IPS-18a (cell line): ENCODE measurements at regions not wholly inside any gene's neighbourhood (a gene's known extent, or its start where the extent isn't known, plus 50 kb on each side); places are given as distances from the start of the nearest gene placed in this dataset.
A peak's percentile ranks its signal among the peaks of the same experiment; 100 is the strongest.

ENCODE experiments used
- H3K27ac ChIP-seq: one replicate; pipeline ENCODE4 v1.5.1; 2013; ENCODE audit warnings: low read length
- H3K27me3 ChIP-seq: one replicate; pipeline ENCODE4 v1.6.1; 2013; ENCODE audit warnings: mild to moderate bottlenecking, low read length; ENCODE audit not compliant: control insufficient read depth, insufficient read depth
- H3K36me3 ChIP-seq: one replicate; pipeline ENCODE4 v1.6.1; 2013; ENCODE audit warnings: low read depth, low read length; ENCODE audit not compliant: control insufficient read depth
- H3K4me1 ChIP-seq: one replicate; pipeline ENCODE4 v1.6.1; 2013; ENCODE audit warnings: low read depth, low read length; ENCODE audit not compliant: control insufficient read depth
- H3K4me3 ChIP-seq: one replicate; pipeline ENCODE4 v1.5.1; 2013; ENCODE audit warnings: low read length
- H3K9ac ChIP-seq: one replicate; pipeline ENCODE4 v1.6.1; 2013; ENCODE audit warnings: mild to moderate bottlenecking, low read length, moderate library complexity
- H3K9me3 ChIP-seq: one replicate; pipeline ENCODE4 v1.6.1; 2013; ENCODE audit warnings: low read depth, low read length; ENCODE audit not compliant: control insufficient read depth

DNA sequence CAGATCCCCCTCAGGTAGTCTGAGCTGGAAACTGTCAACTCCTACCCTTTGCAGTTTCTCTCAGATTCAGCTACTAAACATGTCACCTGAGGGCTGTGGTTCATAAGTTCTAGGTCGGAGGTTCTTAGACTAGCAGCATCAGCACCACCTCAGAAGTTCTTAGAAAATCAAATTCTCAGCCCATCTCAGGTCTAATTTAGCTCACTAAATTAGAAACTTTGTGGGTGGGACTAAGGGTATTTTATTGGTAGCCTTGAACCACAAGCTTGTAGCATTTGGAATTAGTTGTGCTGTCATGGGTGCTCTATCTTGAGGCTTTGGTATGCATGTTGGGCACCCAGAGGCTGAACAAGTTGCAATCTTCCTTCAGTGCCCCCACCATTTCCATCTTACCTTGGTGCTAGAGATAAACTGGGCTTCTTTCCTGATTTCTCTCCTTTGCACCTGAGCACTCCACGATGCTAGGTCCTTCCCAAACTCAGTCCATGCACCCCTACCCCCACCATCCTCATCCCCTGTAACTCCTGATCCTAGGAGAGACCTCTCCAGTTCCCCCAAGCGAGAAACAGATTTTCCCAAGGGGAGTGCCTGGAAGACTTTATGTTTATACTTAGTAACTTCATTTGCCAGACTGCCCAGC lies 54.2 kb downstream of the S1PR1 start:
- no peak overlapping the region for H3K4me3 ChIP-seq
- H3K27me3 ChIP-seq = no peaks in the 10 kb centered on the region
- peak overlapping the region; percentile 10 for H3K9ac ChIP-seq
- H3K27ac ChIP-seq = no peak overlapping the region
- H3K36me3 ChIP-seq = no peaks in the 10 kb centered on the region
- H3K9me3 ChIP-seq = no peaks in the 10 kb centered on the region
- peaks cover 6% of the 10 kb centered on the region for H3K4me1 ChIP-seq

DNA sequence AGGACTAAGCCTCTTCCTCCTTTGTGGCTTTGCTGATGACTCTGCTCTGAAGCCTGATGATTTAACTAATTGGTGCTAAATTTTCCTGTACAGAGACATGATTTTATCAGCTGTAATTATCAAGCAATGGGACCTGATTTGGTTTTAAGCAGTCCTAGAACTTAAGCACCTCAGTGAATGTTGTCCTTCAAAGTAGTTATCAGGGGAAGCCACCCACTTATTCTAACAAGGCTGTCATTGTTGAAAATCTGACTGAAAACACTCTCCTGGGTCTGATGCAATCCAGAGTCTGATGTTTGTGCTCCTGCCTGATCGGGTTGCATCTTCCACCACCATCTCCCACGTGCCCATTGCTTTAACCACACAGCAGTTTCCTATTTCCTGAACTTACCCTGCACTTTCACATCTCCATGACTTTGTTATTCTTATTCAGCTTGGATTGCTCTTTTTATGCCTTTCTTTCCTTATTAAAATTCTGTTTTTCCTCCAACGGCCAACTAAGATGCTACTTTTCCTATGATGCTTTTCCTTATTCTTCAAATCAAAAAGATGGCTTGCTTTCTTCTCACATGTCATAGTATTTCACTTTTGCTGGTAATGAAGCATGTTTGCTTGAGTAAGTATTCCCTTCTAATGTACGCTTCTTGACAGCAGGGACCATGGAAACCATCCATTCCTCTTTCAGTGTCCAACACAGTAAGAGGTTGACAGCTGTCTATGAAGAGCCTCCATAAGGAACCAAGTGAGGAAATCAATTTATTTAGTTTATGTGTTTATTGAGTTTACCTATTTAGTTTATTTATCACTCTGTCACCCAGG lies 55.0 kb downstream of the S1PR1 start:
- Histone ChIP-seq H3K27ac (no peak overlapping the region), H3K9me3 (no peaks in the 10 kb centered on the region), H3K27me3 (no peaks in the 10 kb centered on the region), H3K36me3 (no peaks in the 10 kb centered on the region), H3K4me1 (peaks cover 6% of the 10 kb centered on the region), H3K4me3 (no peak overlapping the region), H3K9ac (peak overlapping the region; percentile 10)

DNA sequence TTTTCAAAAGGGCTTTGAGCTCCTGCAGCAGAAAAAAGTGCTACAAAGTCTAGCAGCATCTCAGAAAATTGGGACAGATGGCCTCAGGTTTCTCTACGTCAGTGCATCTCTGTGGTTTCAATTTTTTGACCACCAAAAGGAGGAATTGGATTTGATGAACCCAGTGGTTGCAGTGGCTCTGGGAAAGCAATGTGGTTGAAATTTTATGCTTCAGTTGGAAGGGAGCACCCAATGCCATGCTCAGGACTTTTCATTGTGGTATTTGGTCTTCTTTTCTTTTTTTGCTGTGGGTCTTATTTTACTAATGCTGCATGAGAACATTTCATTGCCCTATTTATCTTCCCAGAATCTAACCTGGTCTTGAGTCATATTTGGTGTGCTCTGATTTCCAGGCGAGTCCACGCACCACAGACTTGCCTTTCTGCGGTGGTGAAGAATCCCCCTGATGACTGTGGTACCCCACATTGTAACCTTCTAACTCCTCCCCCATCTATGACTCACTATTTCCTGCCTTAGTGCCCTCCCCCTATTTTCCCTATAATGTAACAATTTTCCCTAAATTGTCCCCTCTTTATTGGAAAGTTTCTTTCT lies 56.7 kb downstream of the S1PR1 start:
- Histone ChIP-seq H3K9me3 (no peaks in the 10 kb centered on the region), H3K36me3 (no peaks in the 10 kb centered on the region), H3K4me1 (peaks cover 6% of the 10 kb centered on the region), H3K9ac (no peak overlapping the region), H3K4me3 (no peak overlapping the region), H3K27me3 (no peaks in the 10 kb centered on the region), H3K27ac (no peak overlapping the region)

DNA sequence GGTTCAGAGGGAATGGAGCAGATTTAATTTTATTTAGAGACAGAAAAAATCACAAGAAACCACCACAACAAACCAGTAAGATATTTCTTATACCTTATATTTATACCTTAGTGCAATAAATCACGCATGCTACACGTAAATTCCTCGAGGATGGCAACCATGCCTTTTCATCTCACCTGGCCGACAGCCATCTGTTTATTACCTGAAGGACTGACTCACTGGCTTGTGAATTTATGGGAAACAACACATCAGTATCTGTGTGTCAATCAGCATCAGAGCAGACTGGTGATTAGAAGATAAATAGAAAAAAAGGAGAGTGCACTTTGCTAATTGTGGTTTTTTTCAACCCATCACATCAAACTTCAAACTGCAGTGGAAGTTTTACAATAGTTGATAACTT lies 58.4 kb downstream of the S1PR1 start:
- no peaks in the 10 kb centered on the region for H3K27me3 ChIP-seq
- no peaks in the 10 kb centered on the region for H3K36me3 ChIP-seq
- H3K4me3 ChIP-seq = no peak overlapping the region
- no peak overlapping the region for H3K27ac ChIP-seq
- H3K4me1 ChIP-seq = peaks cover 6% of the 10 kb centered on the region
- H3K9me3 ChIP-seq = no peaks in the 10 kb centered on the region
- H3K9ac ChIP-seq = no peak overlapping the region

DNA sequence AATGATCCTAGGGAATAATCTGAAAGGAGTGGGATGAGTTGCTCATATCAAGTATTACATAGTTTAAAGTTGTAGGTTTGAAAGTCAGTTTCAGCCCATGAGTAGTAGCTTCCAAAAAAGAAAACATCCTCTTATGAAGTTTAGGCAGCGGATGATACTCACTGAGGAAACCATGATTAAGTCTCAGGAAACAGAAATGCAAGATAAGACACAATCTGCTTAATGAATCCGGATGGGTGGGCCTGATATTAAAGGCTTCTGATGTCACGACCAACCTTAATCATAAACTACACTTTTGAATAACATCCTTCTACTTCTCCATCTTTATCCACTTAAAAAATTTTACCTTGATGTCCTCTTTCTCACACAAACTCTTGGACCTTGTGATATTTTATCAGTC lies 61.8 kb downstream of the S1PR1 start:
- Histone ChIP-seq H3K4me1 (no peaks in the 10 kb centered on the region), H3K9me3 (no peaks in the 10 kb centered on the region), H3K27ac (no peak overlapping the region), H3K9ac (no peak overlapping the region), H3K4me3 (no peak overlapping the region), H3K27me3 (no peaks in the 10 kb centered on the region), H3K36me3 (no peaks in the 10 kb centered on the region)

DNA sequence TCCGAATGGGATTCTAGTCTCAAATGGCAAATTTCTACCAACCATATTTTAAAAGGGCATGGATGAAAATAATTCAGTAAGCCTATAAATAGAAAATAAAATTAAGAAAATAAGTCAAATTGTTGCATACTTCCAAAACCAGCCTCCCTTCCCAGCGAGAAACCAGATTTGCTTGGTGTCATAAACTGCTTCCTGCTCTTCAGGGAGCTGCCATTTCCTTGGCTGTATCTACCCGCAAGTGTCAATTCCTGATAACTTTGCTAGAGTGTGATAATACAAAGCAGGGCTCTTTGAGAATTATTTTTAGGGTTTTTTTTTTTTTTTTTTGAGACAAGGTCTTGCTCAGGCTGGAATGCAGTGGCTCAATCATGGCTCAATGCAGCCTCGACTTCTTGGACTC lies 62.3 kb downstream of the S1PR1 start:
- H3K4me3 ChIP-seq = no peak overlapping the region
- H3K27ac ChIP-seq = no peak overlapping the region
- no peaks in the 10 kb centered on the region for H3K4me1 ChIP-seq
- H3K9ac ChIP-seq = no peak overlapping the region
- no peaks in the 10 kb centered on the region for H3K9me3 ChIP-seq
- H3K36me3 ChIP-seq = no peaks in the 10 kb centered on the region
- H3K27me3 ChIP-seq = no peaks in the 10 kb centered on the region

DNA sequence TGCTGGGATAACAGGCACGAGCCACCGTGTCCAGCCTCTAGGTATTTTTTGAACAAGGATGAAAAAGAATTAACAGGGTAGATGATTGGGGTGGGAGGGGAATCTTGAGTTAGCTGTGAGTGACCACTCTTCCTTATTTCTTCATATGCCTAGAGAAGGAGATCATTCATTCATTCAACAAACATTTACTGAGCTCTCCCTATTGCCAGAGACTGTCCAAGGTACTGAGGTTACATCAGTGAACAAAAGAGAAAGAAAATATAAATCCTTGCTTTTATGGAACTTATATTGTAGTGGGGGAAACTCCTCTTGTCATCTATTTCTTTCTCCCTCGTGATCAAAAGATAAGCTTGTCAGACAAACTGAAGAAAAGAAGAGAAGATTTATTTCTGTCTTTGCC lies 62.9 kb downstream of the S1PR1 start:
- no peaks in the 10 kb centered on the region for H3K4me1 ChIP-seq
- H3K9ac ChIP-seq = no peak overlapping the region
- H3K27ac ChIP-seq = no peak overlapping the region
- no peaks in the 10 kb centered on the region for H3K36me3 ChIP-seq
- no peaks in the 10 kb centered on the region for H3K9me3 ChIP-seq
- H3K4me3 ChIP-seq = no peak overlapping the region
- no peaks in the 10 kb centered on the region for H3K27me3 ChIP-seq

DNA sequence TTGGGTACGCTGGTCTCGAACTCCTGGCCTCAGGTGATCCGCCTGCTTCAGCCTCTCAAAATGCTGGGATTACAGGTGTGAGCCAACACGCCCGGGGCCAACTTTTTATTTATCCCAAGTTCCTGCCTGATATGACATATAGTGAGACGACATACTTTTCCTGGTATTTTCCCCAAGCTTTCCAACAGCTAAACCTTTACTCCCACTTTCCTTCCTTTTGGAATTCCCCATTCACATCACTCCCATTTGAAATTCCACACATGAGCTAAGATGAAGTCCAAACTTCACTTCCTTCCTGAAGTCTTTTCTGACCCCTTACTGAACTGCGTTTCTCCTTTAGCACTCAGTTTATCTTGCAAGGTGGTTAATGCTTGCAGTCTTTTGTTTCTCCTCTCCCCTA lies 64.1 kb downstream of the S1PR1 start:
- Histone ChIP-seq H3K27me3 (no peaks in the 10 kb centered on the region), H3K36me3 (no peaks in the 10 kb centered on the region), H3K4me1 (no peaks in the 10 kb centered on the region)

DNA sequence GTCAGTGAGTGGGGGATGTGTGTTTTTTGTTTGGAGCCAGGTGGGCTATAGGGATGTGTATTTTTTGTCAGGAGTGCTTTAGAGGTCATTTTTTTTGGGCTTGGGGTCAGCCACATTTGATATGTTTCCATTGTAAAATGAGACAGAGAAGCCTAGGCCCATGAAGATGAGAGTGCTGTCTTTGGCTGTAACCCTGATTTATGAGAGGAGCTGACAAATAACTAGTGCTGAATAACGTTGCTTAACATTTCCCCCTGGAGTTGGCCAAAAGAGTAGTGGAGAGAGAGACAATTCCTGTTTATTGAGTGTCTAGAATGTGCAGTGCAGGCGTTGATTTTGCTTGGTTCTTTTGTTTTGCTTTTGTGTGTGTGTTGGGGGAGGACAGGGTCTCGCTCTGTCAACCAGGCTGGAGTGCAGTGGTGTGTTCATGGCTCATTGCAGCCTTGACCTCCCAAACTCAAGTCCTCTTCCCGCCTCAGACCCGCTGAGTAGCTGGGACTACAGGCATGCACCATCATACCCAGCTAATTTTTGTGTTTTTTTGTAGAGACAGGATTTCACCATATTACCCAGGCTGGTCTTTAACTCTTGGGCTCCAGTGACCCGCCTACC lies 64.7 kb downstream of the S1PR1 start:
- Histone ChIP-seq H3K27ac (no peak overlapping the region), H3K9ac (no peak overlapping the region), H3K4me1 (no peaks in the 10 kb centered on the region), H3K9me3 (no peaks in the 10 kb centered on the region), H3K36me3 (no peaks in the 10 kb centered on the region), H3K4me3 (no peak overlapping the region), H3K27me3 (no peaks in the 10 kb centered on the region)

More for the DNA sequence above, 64.1 kb downstream of the S1PR1 start:
- no peak overlapping the region for H3K4me3 ChIP-seq
- H3K9me3 ChIP-seq = no peaks in the 10 kb centered on the region
- H3K27ac ChIP-seq = no peak overlapping the region
- no peak overlapping the region for H3K9ac ChIP-seq

DNA sequence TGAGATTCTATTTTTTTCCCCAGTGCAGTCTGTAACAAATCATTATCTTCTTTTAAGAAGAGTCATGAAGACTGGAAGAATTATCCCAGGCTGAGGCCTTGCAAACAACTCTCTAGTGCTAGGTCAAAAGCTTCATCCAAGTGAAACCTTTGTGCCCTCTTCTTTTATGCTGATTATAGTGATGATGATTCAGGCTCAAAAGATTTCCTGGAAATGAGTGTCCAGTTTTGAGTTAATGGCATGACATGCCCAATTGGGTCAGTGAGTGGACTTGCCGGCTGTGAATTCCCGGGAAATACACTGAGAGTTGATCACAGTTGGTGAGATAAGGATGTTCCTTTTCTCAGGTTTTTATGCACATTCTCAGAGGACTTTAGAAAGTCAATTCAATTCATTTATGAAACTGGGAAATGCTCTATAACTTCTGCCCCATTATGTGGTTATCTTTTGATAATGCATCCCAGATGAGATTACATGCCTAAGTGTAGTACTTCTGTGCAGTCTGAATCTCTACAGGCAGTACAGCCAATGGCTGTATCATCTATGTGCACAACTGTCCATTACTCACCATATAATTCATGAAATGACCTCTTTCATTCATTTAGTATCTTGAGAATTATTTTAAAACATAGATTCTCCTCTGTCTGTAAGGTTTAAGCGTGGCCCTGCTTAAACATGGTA lies 66.2 kb downstream of the S1PR1 start:
- no peak overlapping the region for H3K9ac ChIP-seq
- H3K4me3 ChIP-seq = no peak overlapping the region
- no peaks in the 10 kb centered on the region for H3K36me3 ChIP-seq
- H3K4me1 ChIP-seq = no peaks in the 10 kb centered on the region
- H3K27me3 ChIP-seq = no peaks in the 10 kb centered on the region
- no peaks in the 10 kb centered on the region for H3K9me3 ChIP-seq
- H3K27ac ChIP-seq = no peak overlapping the region

DNA sequence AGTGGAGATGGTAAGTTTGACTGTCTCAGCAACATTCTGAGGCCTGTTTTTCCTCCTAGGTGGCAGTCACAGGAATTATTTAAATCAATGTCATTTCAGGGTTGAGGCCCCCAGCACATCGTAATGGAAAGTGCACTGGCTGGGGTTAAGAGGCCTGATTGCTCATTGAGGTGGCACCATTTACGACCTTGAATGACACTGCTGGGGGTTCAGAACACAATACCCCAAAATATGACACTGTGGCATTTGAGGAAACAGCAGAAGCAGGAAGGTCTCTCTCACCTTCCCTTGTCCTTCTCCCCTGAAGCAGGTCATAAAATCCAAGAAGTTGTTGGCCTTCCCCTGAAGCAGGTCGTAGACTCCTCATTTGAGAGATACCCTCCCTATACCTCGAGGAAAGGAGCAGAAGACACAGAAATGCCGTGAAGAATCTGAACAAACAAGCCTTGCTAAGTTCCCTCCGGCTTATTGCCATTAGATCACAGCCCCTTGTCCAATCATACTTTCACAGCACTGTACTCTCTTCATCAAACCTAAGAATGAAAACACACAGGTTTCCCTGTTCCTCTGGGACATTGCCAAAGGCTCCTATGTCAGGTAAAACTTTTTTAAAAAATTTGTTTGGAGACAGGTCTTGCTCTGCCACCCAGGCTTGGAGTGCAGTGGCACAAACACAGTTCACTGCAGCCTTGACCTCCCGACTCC lies 71.3 kb downstream of the S1PR1 start:
- H3K4me1 ChIP-seq = peaks cover 10% of the 10 kb centered on the region

More for the DNA sequence above, 71.3 kb downstream of the S1PR1 start:
- no peak overlapping the region for H3K27ac ChIP-seq
- H3K36me3 ChIP-seq = no peaks in the 10 kb centered on the region
- H3K9ac ChIP-seq = no peak overlapping the region
- H3K27me3 ChIP-seq = no peaks in the 10 kb centered on the region
- H3K4me3 ChIP-seq = no peak overlapping the region
- no peaks in the 10 kb centered on the region for H3K9me3 ChIP-seq
